Gastrocnemius medialis (tissue), 4 donors: ENCODE measurements at regions not wholly inside any gene's neighbourhood (a gene's known extent, or its start where the extent isn't known, plus 50 kb on each side); places are given as distances from the start of the nearest gene placed in this dataset.

Source experiments
- ATAC-seq, 2 donors: fragments of 150-250 bp; one replicate each; pipeline ENCODE4 v1.9.1; 2016
- DNase-seq, 2 donors: peaks; one replicate each; pipeline ENCODE4 v3.0.0-alpha.2; 2019
- H3K27ac ChIP-seq, 4 donors: fragments of 200-600 bp; sonication (generic); 1 replicate in 1 of 4; 2 replicates in 3 of 4; pipeline ENCODE4 v1.5.1; 2016 to 2018; ENCODE audit warnings: mild to moderate bottlenecking in 2 of 4, moderate library complexity in 1 of 4
- H3K27me3 ChIP-seq, 3 donors: fragments of 200-600 bp; sonication (generic) in 2 of 3; 1 replicate in 1 of 3; 2 replicates in 2 of 3; pipeline versions ENCODE4 v1.5.1 to v1.6.0; 2016 to 2019; ENCODE audit warnings: mild to moderate bottlenecking in 1 of 3, moderate library complexity in 1 of 3
- H3K36me3 ChIP-seq, 2 donors: fragments of 200-600 bp; sonication (generic) in 1 of 2; one replicate each; pipeline ENCODE4 v1.5.1; 2017 to 2018
- H3K4me1 ChIP-seq, 2 donors: fragments of 200-600 bp; sonication (generic) in 1 of 2; one replicate each; pipeline ENCODE4 v1.5.1; 2016 to 2017; ENCODE audit warnings: mild to moderate bottlenecking in 2 of 2
- H3K4me3 ChIP-seq, 4 donors: fragments of 200-600 bp; sonication (generic) in 3 of 4; 1 replicate in 1 of 4; 2 replicates in 3 of 4; pipeline ENCODE4 v1.5.1; 2016 to 2019; ENCODE audit warnings: mild to moderate bottlenecking in 2 of 4
- H3K9me3 ChIP-seq, 3 donors: fragments of 200-600 bp; sonication (generic) in 2 of 3; 1 replicate in 1 of 3; 2 replicates in 2 of 3; pipeline ENCODE4 v1.5.1; 2016 to 2019
- CTCF ChIP-seq, 5 experiments: fragments of 450-650 bp in 3 of 5; fragments of 200-600 bp in 2 of 5; sonication (generic) in 2 of 5; IDR thresholded peaks in 4 of 5; conservative IDR thresholded peaks in 1 of 5; 1 replicate in 4 of 5; 2 replicates in 1 of 5; pipeline ENCODE4 v1.5.1; 2016 to 2019; ENCODE audit warnings: antibody characterized with exemption in 5 of 5, mild to moderate bottlenecking in 3 of 5, moderate library complexity in 3 of 5
- POLR2A ChIP-seq, 2 donors: fragments of 450-650 bp; IDR thresholded peaks; one replicate each; pipeline ENCODE4 v1.6.1; 2017; ENCODE audit warnings: antibody characterized with exemption in 2 of 2, mild to moderate bottlenecking in 2 of 2, moderate library complexity in 2 of 2
- in situ Hi-C, 4 donors: fragments of 200-750 bp; cut with MboI; loops; one replicate each; pipeline versions ENCODE4 v1.15.0 to v1.8.0; 2017; ENCODE audit warnings: low sequenced_read_pairs in 4 of 4
- intact Hi-C: fragments of 100-400 bp; cut with DNase I; formaldehyde crosslinking; loops from one replicate; pipeline ENCODE4 v1.15.1; 2023; ENCODE audit warnings: low total_unique reads

DNA sequence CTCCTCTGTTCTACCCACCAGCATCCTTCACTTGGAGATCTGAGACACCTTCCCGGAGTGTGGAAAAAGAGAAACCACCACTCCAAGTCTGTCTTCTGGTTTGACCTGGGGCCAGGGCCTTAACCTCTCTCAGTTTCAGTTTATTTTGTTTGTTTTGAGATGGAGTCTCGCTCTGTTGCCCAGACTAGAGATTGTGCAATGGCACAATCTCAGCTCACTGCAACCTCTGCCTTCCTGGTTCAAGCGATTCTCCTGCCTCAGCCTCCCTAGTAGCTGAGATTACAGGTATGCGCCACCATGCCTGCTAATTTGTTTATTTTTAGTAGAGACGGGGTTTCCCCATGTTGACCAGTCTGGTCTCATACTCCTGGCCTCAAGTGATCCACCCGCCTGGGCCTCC lies 271.1 kb upstream of the TNRC6C start:
- no peak for DNase-seq
- Histone ChIP-seq H3K27me3 (peaks cover 3 to 17% (median 12%) of the 10 kb centered on the region in 3 donors), H3K36me3 (no peaks in the 10 kb centered on the region), H3K9me3 (no peaks in the 10 kb centered on the region), H3K4me3 (no peak overlapping the region), H3K4me1 (peaks cover 5 to 8% of the 10 kb centered on the region in 2 donors), H3K27ac (no peak overlapping the region)
- no peak for ATAC-seq
- in situ Hi-C loops (no loop called here), intact Hi-C loops (no loop called here)
- TF ChIP-seq POLR2A (IDR thresholded peaks at IDR 0.05) (no peak), CTCF (IDR thresholded peaks at IDR 0.05 in 4 of 5, conservative IDR thresholded peaks at IDR 0.05 in 1 of 5) (no peak)

DNA sequence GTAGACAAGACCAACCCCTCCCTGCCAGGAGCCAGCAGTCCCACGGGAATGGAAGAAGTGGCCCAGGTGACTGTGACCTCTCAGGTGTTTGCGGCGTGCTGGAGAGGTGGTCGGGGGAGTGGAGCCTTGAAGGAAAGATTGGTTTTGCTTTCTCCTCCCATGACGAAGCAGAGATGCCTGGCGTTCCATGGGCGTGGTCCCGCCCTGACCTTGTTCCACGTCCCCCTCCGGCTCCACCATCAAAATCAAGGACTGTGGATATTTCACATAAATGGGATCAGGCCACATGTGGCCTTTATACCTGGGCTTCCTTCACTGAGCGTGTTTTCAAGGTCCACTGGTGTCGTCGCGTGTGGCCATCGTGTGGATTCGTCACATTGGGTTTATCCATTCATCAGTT lies 270.6 kb upstream of the TNRC6C start:
- Histone ChIP-seq H3K4me3 (no peak overlapping the region), H3K27me3 (peaks cover 3 to 17% (median 12%) of the 10 kb centered on the region in 3 donors), H3K9me3 (no peaks in the 10 kb centered on the region), H3K27ac (no peak overlapping the region), H3K4me1 (peaks cover 5 to 6% of the 10 kb centered on the region in 2 donors), H3K36me3 (no peaks in the 10 kb centered on the region)
- TF ChIP-seq CTCF (IDR thresholded peaks at IDR 0.05 in 4 of 5, conservative IDR thresholded peaks at IDR 0.05 in 1 of 5) (no peak), POLR2A (IDR thresholded peaks at IDR 0.05) (no peak)
- DNase-seq (no peak), ATAC-seq (no peak)
- intact Hi-C loops (no loop called here), in situ Hi-C loops (no loop called here)

DNA sequence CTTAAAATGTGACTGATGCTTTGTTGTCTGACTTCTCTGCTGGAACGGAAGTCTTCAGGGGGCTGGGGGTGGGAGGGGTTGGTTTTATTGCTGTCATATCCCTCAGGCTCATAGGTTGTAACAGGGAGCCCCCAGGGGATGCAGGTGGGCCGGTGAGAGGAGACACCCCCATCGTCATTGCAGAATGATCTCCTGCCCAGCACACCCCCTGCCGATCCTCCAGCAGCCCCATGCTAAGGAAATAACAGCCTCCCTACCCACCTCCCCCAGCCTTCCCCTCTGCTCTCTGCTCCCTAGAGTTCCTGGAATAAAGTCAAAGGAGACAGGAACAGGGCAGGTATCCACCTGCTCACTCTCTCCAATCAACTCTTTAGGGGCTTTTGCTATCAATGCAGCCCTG lies 270.1 kb upstream of the TNRC6C start:
- in situ Hi-C loops: no loop called here

DNA sequence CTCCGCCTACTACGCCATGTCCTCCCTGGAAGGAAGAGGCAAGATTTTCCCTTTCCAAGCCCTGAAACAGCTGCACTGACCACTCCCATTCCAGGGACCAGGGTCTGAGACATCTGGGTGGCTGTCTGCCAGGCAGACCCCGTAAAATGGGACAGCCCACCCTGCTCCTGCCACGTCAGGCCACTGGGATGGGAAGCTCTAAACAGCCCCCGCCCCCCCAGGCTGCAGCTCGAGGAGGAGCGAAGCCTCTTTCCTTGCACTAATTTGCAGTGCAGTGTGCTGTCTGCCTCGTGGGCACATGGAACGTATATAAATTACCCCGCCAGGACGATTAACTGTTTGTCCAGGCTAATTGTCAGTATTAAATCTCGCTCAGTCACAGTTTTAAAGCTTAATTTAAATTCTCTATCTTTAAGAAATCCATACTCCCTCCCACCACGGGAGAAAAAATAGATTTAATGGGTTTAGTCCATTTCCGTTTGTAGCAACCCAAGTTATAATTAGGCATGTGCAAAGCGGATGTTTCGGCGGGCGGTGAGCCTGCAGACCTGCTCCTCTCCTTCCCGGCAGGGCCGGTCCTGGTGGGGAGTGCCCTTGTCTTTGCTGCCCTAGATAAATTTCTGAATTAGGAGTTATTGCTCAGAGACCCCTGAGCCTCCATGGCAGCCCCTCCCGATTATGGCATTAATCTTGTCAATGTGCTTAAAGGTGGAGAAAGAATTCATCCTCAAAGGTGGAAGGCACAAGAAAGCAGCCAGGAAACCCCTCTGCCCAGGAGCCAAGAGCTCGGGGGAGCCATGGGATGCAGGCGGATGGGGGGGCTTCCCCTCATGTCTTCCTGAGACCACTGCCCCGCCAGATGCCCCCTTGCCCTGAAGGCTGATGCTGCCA lies 268.0 kb upstream of the TNRC6C start:
- Histone ChIP-seq H3K9me3 (no peaks in the 10 kb centered on the region), H3K27ac (peak overlapping the region in 1 of 4 donors; percentile 17), H3K36me3 (no peaks in the 10 kb centered on the region), H3K27me3 (peaks cover 7 to 19% (median 15%) of the 10 kb centered on the region in 3 donors), H3K4me1 (peaks cover 5 to 6% of the 10 kb centered on the region in 2 donors), H3K4me3 (peak overlapping the region; percentile 1 to 20 (median 12))
- TF ChIP-seq CTCF (IDR thresholded peaks at IDR 0.05 in 4 of 5, conservative IDR thresholded peaks at IDR 0.05 in 1 of 5) (no peak), POLR2A (IDR thresholded peaks at IDR 0.05) (no peak)
- no peak for DNase-seq
- ATAC-seq: no peak
- intact Hi-C loops (no loop called here), in situ Hi-C loops (no loop called here)

More for the DNA sequence above, 270.1 kb upstream of the TNRC6C start:
- TF ChIP-seq CTCF (IDR thresholded peaks at IDR 0.05 in 4 of 5, conservative IDR thresholded peaks at IDR 0.05 in 1 of 5) (no peak), POLR2A (IDR thresholded peaks at IDR 0.05) (no peak)
- H3K4me1 ChIP-seq: peaks cover 5 to 6% of the 10 kb centered on the region in 2 donors
- no peaks in the 10 kb centered on the region for H3K36me3 ChIP-seq
- intact Hi-C loops: no loop called here
- H3K9me3 ChIP-seq: no peaks in the 10 kb centered on the region
- no peak for DNase-seq
- no peak overlapping the region for H3K4me3 ChIP-seq
- no peak overlapping the region for H3K27ac ChIP-seq
- no peak for ATAC-seq
- peaks cover 3 to 17% (median 12%) of the 10 kb centered on the region in 3 donors for H3K27me3 ChIP-seq
